ENCODE measurements at regions not wholly inside any gene's neighbourhood (a gene's known extent, or its start where the extent isn't known, plus 50 kb on each side); places are given as distances from the start of the nearest gene placed in this dataset.

GRCh38 chr2:58553522-58553921, 312.4 kb upstream of the FANCL start:
- ATAC-seq (no peak), DNase-seq (no peak)
- intact Hi-C loops (cut with DNase I, micrococcal nuclease), result no loop called here

- ATAC-seq (no peak), DNase-seq (no peak)
- intact Hi-C loops (cut with DNase I, micrococcal nuclease), result no loop called here
Observed at GRCh38 chr2:58545300-58546280, 304.5 kb upstream of the FANCL start.

GRCh38 chr2:58543442-58543841, 302.3 kb upstream of the FANCL start:
- ATAC-seq (no peak), DNase-seq (no peak)
- intact Hi-C loops (cut with DNase I, micrococcal nuclease), result no loop called here

- no peak for ATAC-seq
- intact Hi-C loops (cut with DNase I, micrococcal nuclease), result no loop called here
- DNase-seq, result no peak
Observed at GRCh38 chr2:58541511-58541910, 300.4 kb upstream of the FANCL start.

GRCh38 chr2:58540681-58541080, 299.6 kb upstream of the FANCL start:
- ATAC-seq, result no peak
- no peak for DNase-seq
- intact Hi-C loops (cut with DNase I, micrococcal nuclease), result no loop called here

GRCh38 chr2:58539973-58540372, 298.8 kb upstream of the FANCL start:
- ATAC-seq (no peak), DNase-seq (no peak)
- intact Hi-C loops (cut with DNase I, micrococcal nuclease), result no loop called here

- intact Hi-C loops (cut with DNase I, micrococcal nuclease), result no loop called here
- no peak for DNase-seq
- no peak for ATAC-seq
Observed at GRCh38 chr2:58535990-58536389, 294.9 kb upstream of the FANCL start.

- DNase-seq (no peak), ATAC-seq (no peak)
- intact Hi-C loops (cut with DNase I, micrococcal nuclease), result no loop called here
Observed at GRCh38 chr2:58535182-58535581, 294.1 kb upstream of the FANCL start.

- intact Hi-C loops (cut with DNase I, micrococcal nuclease), result no loop called here
- DNase-seq, result no peak
- no peak for ATAC-seq
Observed at GRCh38 chr2:58533376-58533775, 292.3 kb upstream of the FANCL start.

- DNase-seq (no peak), ATAC-seq (no peak)
- intact Hi-C loops (cut with DNase I, micrococcal nuclease), result no loop called here
Observed at GRCh38 chr2:58532641-58533040, 291.5 kb upstream of the FANCL start.

- ATAC-seq (no peak), DNase-seq (no peak)
- intact Hi-C loops (cut with DNase I, micrococcal nuclease), result no loop called here
Observed at GRCh38 chr2:58527647-58528046, 286.5 kb upstream of the FANCL start.

- intact Hi-C loops (cut with DNase I, micrococcal nuclease), result no loop called here
- ATAC-seq, result no peak
- no peak for DNase-seq
Observed at GRCh38 chr2:58521803-58522554, 280.9 kb upstream of the FANCL start.

- intact Hi-C loops (cut with DNase I, micrococcal nuclease), result no loop called here
- no peak for ATAC-seq
- no peak for DNase-seq
Observed at GRCh38 chr2:58520903-58521302, 279.8 kb upstream of the FANCL start.

- ATAC-seq (no peak), DNase-seq (no peak)
- intact Hi-C loops (cut with DNase I, micrococcal nuclease), result no loop called here
Observed at GRCh38 chr2:58517881-58518280, 276.8 kb upstream of the FANCL start.

GRCh38 chr2:58516695-58517094, 275.6 kb upstream of the FANCL start:
- no peak for ATAC-seq
- no peak for DNase-seq
- intact Hi-C loops (cut with DNase I, micrococcal nuclease), result no loop called here

GRCh38 chr2:58515827-58516573, 274.9 kb upstream of the FANCL start:
- intact Hi-C loops (cut with DNase I, micrococcal nuclease), result no loop called here
- ATAC-seq (no peak), DNase-seq (no peak)

GRCh38 chr2:58514252-58514651, 273.1 kb upstream of the FANCL start:
- DNase-seq, result no peak
- intact Hi-C loops (cut with DNase I, micrococcal nuclease), result no loop called here
- ATAC-seq, result no peak

GRCh38 chr2:58512878-58513277, 271.8 kb upstream of the FANCL start:
- DNase-seq (no peak), ATAC-seq (no peak)
- intact Hi-C loops (cut with DNase I, micrococcal nuclease), result no loop called here

GRCh38 chr2:58508006-58508405, 266.9 kb upstream of the FANCL start:
- intact Hi-C loops (cut with DNase I, micrococcal nuclease), result no loop called here
- DNase-seq, result no peak
- ATAC-seq, result no peak

- no peak for ATAC-seq
Observed at GRCh38 chr2:58503918-58504317, 262.8 kb upstream of the FANCL start.

More at GRCh38 chr2:58503918-58504317, 262.8 kb upstream of the FANCL start:
- DNase-seq, result no peak
- intact Hi-C loops (cut with DNase I, micrococcal nuclease), result no loop called here

Measured in left colon (tissue), 2 donors.